BLaER1 (cell line): ENCODE measurements at regions not wholly inside any gene's neighbourhood (a gene's known extent, or its start where the extent isn't known, plus 50 kb on each side); places are given as distances from the start of the nearest gene placed in this dataset.

Experiments
- H3K27ac ChIP-seq: shearing (Covaris generic); formaldehyde crosslinking; 2 replicates; pipeline ENCODE4 v1.8.1; 2022
- H3K27me3 ChIP-seq: shearing (Covaris generic); formaldehyde crosslinking; 2 replicates; pipeline ENCODE4 v1.8.1; 2022
- H3K36me3 ChIP-seq: shearing (Covaris generic); formaldehyde crosslinking; 2 replicates; pipeline ENCODE4 v1.8.1; 2022
- H3K4me1 ChIP-seq: shearing (Covaris generic); formaldehyde crosslinking; 2 replicates; pipeline ENCODE4 v1.8.1; 2022
- H3K4me2 ChIP-seq: shearing (Covaris generic); formaldehyde crosslinking; 2 replicates; pipeline ENCODE4 v1.8.1; 2022
- H3K4me3 ChIP-seq: shearing (Covaris generic); formaldehyde crosslinking; 2 replicates; pipeline ENCODE4 v1.8.1; 2022
- H3K9ac ChIP-seq: shearing (Covaris generic); formaldehyde crosslinking; 2 replicates; pipeline ENCODE4 v1.8.1; 2022
- H3K9me3 ChIP-seq: shearing (Covaris generic); formaldehyde crosslinking; 2 replicates; pipeline ENCODE4 v1.8.1; 2022
- H4K20me1 ChIP-seq: shearing (Covaris generic); formaldehyde crosslinking; 2 replicates; pipeline ENCODE4 v1.8.1; 2022
- Cebpa-rat ChIP-seq: shearing (Covaris generic); IDR thresholded peaks from 2 replicates; pipeline ENCODE4 v1.8.1; 2022

GRCh38 chr12:24446287-24446686 lies 496.8 kb upstream of the SOX5 start:
- Histone ChIP-seq H3K9ac (no peak overlapping the region), H3K27ac (no peak overlapping the region), H3K27me3 (no peaks in the 10 kb centered on the region), H3K36me3 (no peaks in the 10 kb centered on the region), H3K4me1 (no peaks in the 10 kb centered on the region), H3K4me3 (no peak overlapping the region), H3K4me2 (no peak overlapping the region), H3K9me3 (no peaks in the 10 kb centered on the region), H4K20me1 (no peaks in the 10 kb centered on the region)
- TF ChIP-seq Cebpa-rat: no peak

- Histone ChIP-seq H3K9me3 (no peaks in the 10 kb centered on the region), H3K9ac (no peak overlapping the region), H3K36me3 (no peaks in the 10 kb centered on the region), H3K4me1 (no peaks in the 10 kb centered on the region), H3K4me2 (no peak overlapping the region), H4K20me1 (no peaks in the 10 kb centered on the region), H3K27ac (no peak overlapping the region), H3K4me3 (no peak overlapping the region), H3K27me3 (no peaks in the 10 kb centered on the region)
- no peak for TF ChIP-seq Cebpa-rat
Measured at GRCh38 chr12:24444634-24445033, 495.2 kb upstream of the SOX5 start.

DNA sequence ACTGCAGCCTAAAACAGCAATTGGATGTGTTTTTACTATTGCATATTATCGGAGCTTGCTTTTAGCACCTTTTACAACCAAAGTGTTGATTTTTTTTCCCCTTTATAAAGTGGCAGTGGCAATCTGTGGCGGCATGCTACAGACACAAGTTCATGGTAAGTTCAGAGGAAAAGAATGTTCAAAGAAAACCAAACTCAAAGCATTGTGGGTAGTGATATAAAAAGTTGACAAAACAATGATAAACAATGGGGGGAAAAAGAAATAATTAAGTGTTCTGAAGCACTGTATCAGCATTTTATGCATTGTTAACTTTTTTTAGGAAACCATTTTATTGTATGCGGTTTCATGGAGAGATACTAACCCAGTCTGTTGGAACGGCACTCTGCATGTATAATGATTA lies 492.0 kb upstream of the SOX5 start:
- no peak overlapping the region for H3K4me3 ChIP-seq
- no peak overlapping the region for H3K9ac ChIP-seq
- no peak for TF ChIP-seq Cebpa-rat
- H3K36me3 ChIP-seq: no peaks in the 10 kb centered on the region
- no peak overlapping the region for H3K4me2 ChIP-seq
- H4K20me1 ChIP-seq: no peaks in the 10 kb centered on the region
- H3K9me3 ChIP-seq: no peaks in the 10 kb centered on the region
- H3K27me3 ChIP-seq: no peaks in the 10 kb centered on the region
- H3K4me1 ChIP-seq: no peaks in the 10 kb centered on the region
- H3K27ac ChIP-seq: no peak overlapping the region

DNA sequence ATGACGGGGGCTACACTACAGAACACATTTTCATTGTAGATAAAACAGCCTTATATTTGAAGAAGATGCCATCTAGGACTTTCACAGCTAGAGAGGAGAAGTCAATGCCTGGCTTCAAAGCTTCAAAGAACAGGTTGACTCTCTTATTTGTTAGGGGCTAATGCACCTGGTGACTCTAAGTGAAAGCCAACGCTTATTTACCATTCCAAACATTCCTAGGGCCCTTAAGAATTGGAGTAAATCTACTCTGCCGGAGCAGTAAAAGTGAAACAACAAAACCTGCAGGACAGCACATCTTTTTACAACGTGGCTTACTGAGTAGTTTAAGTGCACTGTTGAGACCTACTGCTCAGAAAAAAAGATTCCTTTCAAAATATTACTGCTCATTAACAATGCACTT lies 487.2 kb upstream of the SOX5 start:
- Histone ChIP-seq H3K36me3 (no peaks in the 10 kb centered on the region), H3K27ac (no peak overlapping the region), H3K27me3 (no peaks in the 10 kb centered on the region), H3K4me2 (no peak overlapping the region), H3K9me3 (no peaks in the 10 kb centered on the region), H3K9ac (no peak overlapping the region), H3K4me1 (no peaks in the 10 kb centered on the region), H4K20me1 (no peaks in the 10 kb centered on the region), H3K4me3 (no peak overlapping the region)
- no peak for TF ChIP-seq Cebpa-rat

DNA sequence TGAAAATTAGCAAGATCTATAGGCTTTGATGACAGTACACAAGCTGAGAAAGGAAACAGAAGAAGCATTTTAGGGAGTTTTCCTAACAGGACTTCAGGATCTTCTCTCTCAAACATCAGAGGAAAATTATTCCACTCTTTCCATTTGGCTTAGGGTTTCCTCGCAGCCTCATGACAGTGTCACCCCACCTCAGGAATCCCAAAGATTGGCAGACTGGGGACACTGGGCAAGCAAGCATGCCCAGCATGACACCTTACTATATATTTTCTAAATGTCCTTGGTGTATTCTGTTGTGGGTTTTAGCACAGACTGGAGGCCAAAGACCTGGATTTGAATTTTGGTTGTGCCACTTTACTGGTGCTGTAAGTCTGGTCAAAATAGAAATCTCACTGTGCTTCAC lies 482.4 kb upstream of the SOX5 start:
- no peak for TF ChIP-seq Cebpa-rat
- Histone ChIP-seq H3K36me3 (no peaks in the 10 kb centered on the region), H4K20me1 (no peaks in the 10 kb centered on the region), H3K27ac (no peak overlapping the region), H3K9me3 (no peaks in the 10 kb centered on the region), H3K27me3 (no peaks in the 10 kb centered on the region), H3K4me1 (peaks cover 16% of the 10 kb centered on the region), H3K4me3 (no peak overlapping the region), H3K9ac (no peak overlapping the region), H3K4me2 (no peak overlapping the region)

GRCh38 chr12:24427776-24428175 lies 478.3 kb upstream of the SOX5 start:
- no peaks in the 10 kb centered on the region for H3K36me3 ChIP-seq
- no peaks in the 10 kb centered on the region for H3K27me3 ChIP-seq
- TF ChIP-seq Cebpa-rat: no peak
- H3K9ac ChIP-seq: no peak overlapping the region
- no peaks in the 10 kb centered on the region for H4K20me1 ChIP-seq
- no peak overlapping the region for H3K27ac ChIP-seq
- no peak overlapping the region for H3K4me3 ChIP-seq
- H3K9me3 ChIP-seq: no peaks in the 10 kb centered on the region
- H3K4me2 ChIP-seq: peak overlapping the region; percentile 43
- peaks cover 47% of the 10 kb centered on the region for H3K4me1 ChIP-seq

DNA sequence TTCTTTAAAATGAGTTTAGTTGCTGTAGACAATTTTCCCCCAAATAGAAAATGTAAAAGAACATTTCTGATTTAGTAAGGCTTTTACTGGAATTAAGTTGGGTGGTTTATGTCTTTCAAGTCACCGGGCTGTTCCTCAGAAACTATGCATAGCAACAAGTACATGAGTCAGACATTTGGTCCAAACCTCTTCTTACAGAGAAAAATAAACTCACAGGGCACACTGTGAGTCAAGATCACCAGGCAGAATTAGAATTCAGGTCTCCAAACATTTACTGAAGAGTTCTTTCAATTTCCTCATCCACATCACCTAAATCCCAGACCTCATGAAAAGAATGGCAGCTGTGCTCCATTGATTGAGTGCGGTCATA lies 476.1 kb upstream of the SOX5 start:
- Histone ChIP-seq H3K27ac (no peak overlapping the region), H3K4me1 (peaks cover 47% of the 10 kb centered on the region), H3K9me3 (no peaks in the 10 kb centered on the region), H4K20me1 (no peaks in the 10 kb centered on the region), H3K27me3 (no peaks in the 10 kb centered on the region), H3K4me3 (no peak overlapping the region), H3K36me3 (no peaks in the 10 kb centered on the region), H3K9ac (no peak overlapping the region), H3K4me2 (peak overlapping the region; percentile 77)
- no peak for TF ChIP-seq Cebpa-rat

DNA sequence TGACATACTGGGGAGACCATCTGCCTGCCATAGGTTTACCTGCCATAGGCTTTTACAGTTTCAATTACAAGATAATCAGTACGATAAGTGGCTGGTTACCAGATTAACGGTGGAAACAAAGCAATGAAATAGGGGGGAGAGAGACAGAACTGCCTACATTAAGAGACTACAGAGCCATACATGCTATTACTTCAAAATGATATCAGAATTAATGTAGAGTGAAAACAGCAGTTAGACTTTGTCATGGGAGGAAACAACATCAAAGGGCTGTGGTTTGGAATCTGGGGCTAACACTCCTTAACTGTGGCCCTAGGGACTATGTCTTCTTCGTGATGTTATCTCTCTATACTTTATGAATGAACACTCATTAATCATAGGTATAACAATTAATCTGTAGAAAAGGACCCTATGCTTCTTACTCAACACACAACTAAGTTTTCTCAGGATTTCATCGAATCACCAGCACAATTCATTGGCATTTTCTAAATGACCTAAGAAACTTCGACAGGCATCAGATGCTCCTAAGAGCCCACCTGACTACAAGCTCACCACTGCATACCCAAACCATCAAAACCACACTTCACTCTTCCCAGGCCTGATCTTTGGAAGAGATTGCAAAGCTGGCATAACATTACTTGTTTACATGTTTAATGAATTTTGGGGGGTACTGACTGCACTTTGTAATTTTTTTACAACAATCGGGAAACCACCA lies 475.6 kb upstream of the SOX5 start:
- TF ChIP-seq Cebpa-rat: no peak
- peak overlapping the region; percentile 77 for H3K4me2 ChIP-seq

DNA sequence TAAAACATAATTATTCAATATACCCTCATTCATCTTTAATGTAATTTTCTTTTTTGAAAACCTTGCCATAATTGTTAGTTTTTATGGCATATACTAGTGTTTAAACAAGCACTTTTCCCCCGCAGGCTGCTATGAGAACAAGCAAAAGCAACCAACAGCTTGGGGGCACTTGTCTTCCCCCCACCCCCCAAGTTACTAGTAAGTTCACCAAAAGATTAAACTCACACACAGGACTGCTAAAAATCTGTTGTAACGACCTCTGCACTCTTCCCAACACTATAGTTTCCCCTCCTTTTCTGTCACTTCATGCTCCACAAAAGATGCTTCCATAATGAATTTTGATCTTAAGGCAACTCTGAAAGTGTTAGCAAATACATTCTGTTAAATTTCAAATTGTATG lies 474.9 kb upstream of the SOX5 start:
- H3K27ac ChIP-seq: no peak overlapping the region
- H3K4me3 ChIP-seq: no peak overlapping the region
- peak overlapping the region; percentile 77 for H3K4me2 ChIP-seq
- H3K27me3 ChIP-seq: no peaks in the 10 kb centered on the region
- H3K9ac ChIP-seq: no peak overlapping the region
- no peak for TF ChIP-seq Cebpa-rat
- no peaks in the 10 kb centered on the region for H3K36me3 ChIP-seq
- H4K20me1 ChIP-seq: no peaks in the 10 kb centered on the region
- H3K4me1 ChIP-seq: peaks cover 47% of the 10 kb centered on the region
- no peaks in the 10 kb centered on the region for H3K9me3 ChIP-seq

More for the DNA sequence above, 475.6 kb upstream of the SOX5 start:
- H3K4me3 ChIP-seq: no peak overlapping the region
- no peaks in the 10 kb centered on the region for H3K36me3 ChIP-seq
- H3K27ac ChIP-seq: no peak overlapping the region
- H4K20me1 ChIP-seq: no peaks in the 10 kb centered on the region
- H3K9ac ChIP-seq: no peak overlapping the region
- H3K4me1 ChIP-seq: peaks cover 47% of the 10 kb centered on the region
- H3K27me3 ChIP-seq: no peaks in the 10 kb centered on the region
- no peaks in the 10 kb centered on the region for H3K9me3 ChIP-seq

DNA sequence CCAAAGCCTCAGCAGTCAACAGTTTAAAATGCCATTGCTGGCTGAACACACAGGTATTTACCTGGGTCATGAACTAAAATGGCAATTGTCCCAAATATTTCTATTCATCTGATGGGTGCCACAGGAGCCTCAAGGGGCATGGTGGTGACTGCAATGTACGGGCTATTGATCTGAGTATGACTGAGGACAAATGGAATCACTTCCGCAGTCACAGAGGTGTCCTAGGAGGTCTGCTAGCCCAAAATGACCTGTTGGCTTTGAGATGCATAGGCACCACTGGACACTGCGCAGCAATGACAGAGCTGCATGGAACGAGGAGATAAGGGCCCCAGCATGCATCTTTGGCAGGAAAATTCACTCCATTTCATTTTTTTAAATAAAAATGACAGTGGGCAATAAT lies 474.1 kb upstream of the SOX5 start:
- H3K4me1 ChIP-seq: peaks cover 47% of the 10 kb centered on the region
- H3K9ac ChIP-seq: no peak overlapping the region
- H3K27ac ChIP-seq: no peak overlapping the region

GRCh38 chr12:24421759-24422158 lies 472.3 kb upstream of the SOX5 start:
- no peak for TF ChIP-seq Cebpa-rat
- Histone ChIP-seq H3K9ac (no peak overlapping the region), H3K9me3 (no peaks in the 10 kb centered on the region), H3K27me3 (no peaks in the 10 kb centered on the region), H3K36me3 (no peaks in the 10 kb centered on the region), H3K4me2 (no peak overlapping the region), H4K20me1 (no peaks in the 10 kb centered on the region), H3K27ac (no peak overlapping the region), H3K4me1 (peaks cover 31% of the 10 kb centered on the region), H3K4me3 (no peak overlapping the region)

More for the DNA sequence above, 474.1 kb upstream of the SOX5 start:
- Histone ChIP-seq H3K36me3 (no peaks in the 10 kb centered on the region), H3K4me2 (peak overlapping the region; percentile 77; the same call in 1 of the 2 replicates), H3K4me3 (no peak overlapping the region), H4K20me1 (no peaks in the 10 kb centered on the region), H3K9me3 (no peaks in the 10 kb centered on the region), H3K27me3 (no peaks in the 10 kb centered on the region)
- TF ChIP-seq Cebpa-rat: no peak
